Progenitor cell of endocrine pancreas (in vitro differentiated cells): ENCODE measurements at regions not wholly inside any gene's neighbourhood (a gene's known extent, or its start where the extent isn't known, plus 50 kb on each side); places are given as distances from the start of the nearest gene placed in this dataset.

Experiments used
- DNase-seq: peaks from one replicate; pipeline ENCODE4 v3.0.0; 2021; ENCODE audit warnings: low spot score; ENCODE audit not compliant: unreplicated experiment
- H3K27ac Mint-ChIP-seq: 2 replicates; pipeline ENCODE4 v1.8.0; 2021; ENCODE audit warnings: mild to moderate bottlenecking, moderate library complexity, mixed read lengths
- H3K27me3 Mint-ChIP-seq: 2 replicates; pipeline ENCODE4 v1.8.0; 2021; ENCODE audit warnings: mixed read lengths
- H3K36me3 Mint-ChIP-seq: 2 replicates; pipeline ENCODE4 v1.8.0; 2022; ENCODE audit warnings: mixed read lengths; ENCODE audit not compliant: insufficient read depth
- H3K4me1 Mint-ChIP-seq: 2 replicates; pipeline ENCODE4 v1.8.0; 2021; ENCODE audit warnings: low read depth, mixed read lengths
- H3K4me3 Mint-ChIP-seq: 2 replicates; pipeline ENCODE4 v1.8.0; 2021; ENCODE audit warnings: low read depth, mild to moderate bottlenecking, moderate library complexity, mixed read lengths
- H3K9me3 Mint-ChIP-seq: 2 replicates; pipeline ENCODE4 v1.8.0; 2021; ENCODE audit warnings: low read depth, mixed read lengths
- CTCF ChIP-seq: fragments of 200-600 bp; sonication (generic); IDR thresholded peaks from one replicate; pipeline ENCODE4 v1.5.0; 2021; ENCODE audit warnings: antibody characterized with exemption, mild to moderate bottlenecking; ENCODE audit not compliant: unreplicated experiment

- no peaks in the 10 kb centered on the region for H3K36me3 Mint-ChIP-seq
- no peak overlapping the region for H3K4me3 Mint-ChIP-seq
- DNase-seq = no peak
- peaks cover 28% of the 10 kb centered on the region for H3K4me1 Mint-ChIP-seq
- no peak overlapping the region for H3K27ac Mint-ChIP-seq
- peaks cover 5% of the 10 kb centered on the region for H3K27me3 Mint-ChIP-seq
- H3K9me3 Mint-ChIP-seq = no peaks in the 10 kb centered on the region
- peak; percentile 95 for TF ChIP-seq CTCF
These were observed 231.2 kb downstream of the ETNK1 start for GRCh38 chr12:22856178-22856577.

GRCh38 chr12:22858849-22859570 lies 234.0 kb downstream of the ETNK1 start:
- peaks cover 10% of the 10 kb centered on the region for H3K27me3 Mint-ChIP-seq
- H3K36me3 Mint-ChIP-seq = no peaks in the 10 kb centered on the region
- TF ChIP-seq CTCF = no peak
- no peaks in the 10 kb centered on the region for H3K9me3 Mint-ChIP-seq
- no peak overlapping the region for H3K27ac Mint-ChIP-seq
- no peak for DNase-seq
- H3K4me1 Mint-ChIP-seq = peaks cover 31% of the 10 kb centered on the region
- no peak overlapping the region for H3K4me3 Mint-ChIP-seq

GRCh38 chr12:22860926-22861325 lies 236.0 kb downstream of the ETNK1 start:
- Mint-ChIP-seq H3K9me3 (no peaks in the 10 kb centered on the region), H3K27me3 (peaks cover 10% of the 10 kb centered on the region), H3K4me3 (no peak overlapping the region), H3K4me1 (peaks cover 31% of the 10 kb centered on the region), H3K36me3 (no peaks in the 10 kb centered on the region), H3K27ac (no peak overlapping the region)
- TF ChIP-seq CTCF = no peak
- no peak for DNase-seq

GRCh38 chr12:22865822-22866221 lies 240.9 kb downstream of the ETNK1 start:
- no peak for DNase-seq
- Mint-ChIP-seq H3K27ac (no peak overlapping the region), H3K9me3 (no peaks in the 10 kb centered on the region), H3K4me1 (peaks cover 6% of the 10 kb centered on the region), H3K27me3 (peaks cover 5% of the 10 kb centered on the region), H3K4me3 (no peak overlapping the region), H3K36me3 (no peaks in the 10 kb centered on the region)
- TF ChIP-seq CTCF = no peak

GRCh38 chr12:22866406-22866805 lies 241.4 kb downstream of the ETNK1 start:
- Mint-ChIP-seq H3K4me3 (no peak overlapping the region), H3K4me1 (peaks cover 3% of the 10 kb centered on the region), H3K36me3 (no peaks in the 10 kb centered on the region), H3K27me3 (peaks cover 5% of the 10 kb centered on the region), H3K27ac (no peak overlapping the region), H3K9me3 (no peaks in the 10 kb centered on the region)
- no peak for TF ChIP-seq CTCF
- DNase-seq = no peak
